ENCODE measurements at regions not wholly inside any gene's neighbourhood (a gene's known extent, or its start where the extent isn't known, plus 50 kb on each side); places are given as distances from the start of the nearest gene placed in this dataset.

DNA sequence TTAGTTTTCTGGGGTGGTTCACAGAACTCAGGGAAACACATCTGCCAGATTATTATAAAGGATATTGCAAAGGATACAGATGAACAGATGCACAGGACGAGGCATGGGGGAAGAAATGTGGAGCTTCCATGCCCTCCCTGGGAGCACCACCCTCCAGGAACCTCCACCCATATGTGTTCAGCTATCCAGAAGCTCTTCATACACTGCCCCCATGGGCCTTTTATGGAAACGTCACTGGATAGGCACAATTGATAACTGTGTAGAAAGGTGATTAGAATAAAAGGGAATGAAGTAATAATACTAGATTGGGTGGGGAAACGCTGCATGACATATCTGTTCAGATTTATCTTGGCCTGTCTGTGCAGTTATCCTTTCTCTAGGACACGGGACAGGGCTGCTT, 357.9 kb downstream of the HS3ST1 start:
- TF ChIP-seq, protein P1, sequence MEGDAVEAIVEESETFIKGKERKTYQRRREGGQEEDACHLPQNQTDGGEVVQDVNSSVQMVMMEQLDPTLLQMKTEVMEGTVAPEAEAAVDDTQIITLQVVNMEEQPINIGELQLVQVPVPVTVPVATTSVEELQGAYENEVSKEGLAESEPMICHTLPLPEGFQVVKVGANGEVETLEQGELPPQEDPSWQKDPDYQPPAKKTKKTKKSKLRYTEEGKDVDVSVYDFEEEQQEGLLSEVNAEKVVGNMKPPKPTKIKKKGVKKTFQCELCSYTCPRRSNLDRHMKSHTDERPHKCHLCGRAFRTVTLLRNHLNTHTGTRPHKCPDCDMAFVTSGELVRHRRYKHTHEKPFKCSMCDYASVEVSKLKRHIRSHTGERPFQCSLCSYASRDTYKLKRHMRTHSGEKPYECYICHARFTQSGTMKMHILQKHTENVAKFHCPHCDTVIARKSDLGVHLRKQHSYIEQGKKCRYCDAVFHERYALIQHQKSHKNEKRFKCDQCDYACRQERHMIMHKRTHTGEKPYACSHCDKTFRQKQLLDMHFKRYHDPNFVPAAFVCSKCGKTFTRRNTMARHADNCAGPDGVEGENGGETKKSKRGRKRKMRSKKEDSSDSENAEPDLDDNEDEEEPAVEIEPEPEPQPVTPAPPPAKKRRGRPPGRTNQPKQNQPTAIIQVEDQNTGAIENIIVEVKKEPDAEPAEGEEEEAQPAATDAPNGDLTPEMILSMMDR (conservative IDR thresholded peaks at IDR 0.05) = no peak
- TF ChIP-seq ZFX (IDR thresholded peaks at IDR 0.05) = no peak
